ENCODE measurements at regions not wholly inside any gene's neighbourhood (a gene's known extent, or its start where the extent isn't known, plus 50 kb on each side); places are given as distances from the start of the nearest gene placed in this dataset.

DNA sequence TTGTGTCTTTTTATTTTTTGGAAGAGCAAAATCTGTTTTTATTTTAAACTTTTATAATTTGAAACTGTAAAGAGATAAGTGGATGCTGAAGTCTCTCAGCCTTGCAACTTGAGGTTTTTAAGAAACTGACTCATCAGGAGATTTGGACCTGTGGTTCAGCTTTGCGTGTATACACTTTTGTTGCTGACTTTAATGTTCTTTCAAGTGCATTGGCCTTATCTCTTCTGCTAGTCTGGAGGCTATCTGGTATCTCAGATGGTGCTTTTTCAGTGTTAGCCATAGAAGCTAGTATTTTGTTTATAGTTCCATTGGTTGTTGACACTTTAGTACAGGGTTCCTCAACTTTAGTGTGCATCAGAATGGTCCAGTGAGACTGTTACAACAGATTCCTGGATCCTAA is 504.0 kb upstream of the SPTLC3 start:
- no peaks in the 10 kb centered on the region for H3K36me3 ChIP-seq
- DNase-seq = no peak
- H3K4me3 ChIP-seq = no peak overlapping the region
- no peaks in the 10 kb centered on the region for H3K27me3 ChIP-seq
- no peaks in the 10 kb centered on the region for H3K9me3 ChIP-seq
- no peak for TF ChIP-seq POLR2A (IDR thresholded peaks at IDR 0.05)
- TF ChIP-seq, protein P1, sequence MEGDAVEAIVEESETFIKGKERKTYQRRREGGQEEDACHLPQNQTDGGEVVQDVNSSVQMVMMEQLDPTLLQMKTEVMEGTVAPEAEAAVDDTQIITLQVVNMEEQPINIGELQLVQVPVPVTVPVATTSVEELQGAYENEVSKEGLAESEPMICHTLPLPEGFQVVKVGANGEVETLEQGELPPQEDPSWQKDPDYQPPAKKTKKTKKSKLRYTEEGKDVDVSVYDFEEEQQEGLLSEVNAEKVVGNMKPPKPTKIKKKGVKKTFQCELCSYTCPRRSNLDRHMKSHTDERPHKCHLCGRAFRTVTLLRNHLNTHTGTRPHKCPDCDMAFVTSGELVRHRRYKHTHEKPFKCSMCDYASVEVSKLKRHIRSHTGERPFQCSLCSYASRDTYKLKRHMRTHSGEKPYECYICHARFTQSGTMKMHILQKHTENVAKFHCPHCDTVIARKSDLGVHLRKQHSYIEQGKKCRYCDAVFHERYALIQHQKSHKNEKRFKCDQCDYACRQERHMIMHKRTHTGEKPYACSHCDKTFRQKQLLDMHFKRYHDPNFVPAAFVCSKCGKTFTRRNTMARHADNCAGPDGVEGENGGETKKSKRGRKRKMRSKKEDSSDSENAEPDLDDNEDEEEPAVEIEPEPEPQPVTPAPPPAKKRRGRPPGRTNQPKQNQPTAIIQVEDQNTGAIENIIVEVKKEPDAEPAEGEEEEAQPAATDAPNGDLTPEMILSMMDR (IDR thresholded peaks at IDR 0.05) = no peak
- no peak overlapping the region for H3K27ac ChIP-seq
- H3K4me1 ChIP-seq = no peaks in the 10 kb centered on the region

DNA sequence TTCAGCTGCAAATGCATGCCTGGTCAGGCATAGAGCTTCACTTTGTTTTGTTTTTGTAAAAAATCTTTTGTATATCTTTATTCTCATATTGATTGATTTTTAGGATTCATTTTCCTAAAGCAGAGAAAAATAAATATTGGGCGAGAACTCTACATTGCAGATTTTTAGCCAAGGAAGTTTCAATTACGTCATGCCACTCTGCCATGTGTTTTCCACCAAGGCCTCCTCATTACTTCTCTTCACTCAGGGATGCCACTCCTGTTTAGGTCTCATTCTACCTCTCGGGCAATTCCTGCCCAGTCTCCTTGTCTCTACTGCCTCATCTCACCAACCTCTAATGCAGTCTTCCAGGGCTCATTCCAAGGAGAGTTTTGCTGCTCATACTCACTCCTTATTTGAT is 497.3 kb upstream of the SPTLC3 start:
- no peak for TF ChIP-seq POLR2A (IDR thresholded peaks at IDR 0.05)
- H3K4me3 ChIP-seq = no peak overlapping the region
- no peak overlapping the region for H3K27ac ChIP-seq
- H3K9me3 ChIP-seq = no peaks in the 10 kb centered on the region
- no peak for DNase-seq
- H3K27me3 ChIP-seq = no peaks in the 10 kb centered on the region
- H3K36me3 ChIP-seq = no peaks in the 10 kb centered on the region
- no peaks in the 10 kb centered on the region for H3K4me1 ChIP-seq

DNA sequence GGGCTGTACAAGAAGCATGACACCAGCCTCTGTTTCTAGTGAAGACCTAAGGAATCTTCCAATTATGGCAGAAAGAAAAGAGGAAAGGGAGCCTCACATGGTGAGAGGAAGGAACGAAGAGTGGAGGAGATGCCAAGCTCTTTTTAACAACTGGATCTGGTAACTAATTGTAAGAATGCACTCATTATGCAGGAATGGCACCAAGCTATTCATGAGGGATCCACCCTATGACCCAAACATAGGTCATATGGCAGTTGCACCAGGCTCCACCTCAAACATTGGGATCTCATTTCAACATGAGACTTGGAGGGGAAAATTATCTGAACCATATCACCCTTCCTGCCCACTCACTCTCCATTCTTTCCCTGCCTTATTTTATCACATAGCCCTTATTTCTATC is 496.0 kb upstream of the SPTLC3 start:
- no peaks in the 10 kb centered on the region for H3K9me3 ChIP-seq
- no peaks in the 10 kb centered on the region for H3K36me3 ChIP-seq
- H3K4me3 ChIP-seq = no peak overlapping the region
- no peak overlapping the region for H3K27ac ChIP-seq
- DNase-seq = no peak
- H3K4me1 ChIP-seq = no peaks in the 10 kb centered on the region
- H3K27me3 ChIP-seq = no peaks in the 10 kb centered on the region
- TF ChIP-seq, protein P1 (IDR thresholded peaks at IDR 0.05) = no peak
- TF ChIP-seq POLR2A (IDR thresholded peaks at IDR 0.05) = no peak

DNA sequence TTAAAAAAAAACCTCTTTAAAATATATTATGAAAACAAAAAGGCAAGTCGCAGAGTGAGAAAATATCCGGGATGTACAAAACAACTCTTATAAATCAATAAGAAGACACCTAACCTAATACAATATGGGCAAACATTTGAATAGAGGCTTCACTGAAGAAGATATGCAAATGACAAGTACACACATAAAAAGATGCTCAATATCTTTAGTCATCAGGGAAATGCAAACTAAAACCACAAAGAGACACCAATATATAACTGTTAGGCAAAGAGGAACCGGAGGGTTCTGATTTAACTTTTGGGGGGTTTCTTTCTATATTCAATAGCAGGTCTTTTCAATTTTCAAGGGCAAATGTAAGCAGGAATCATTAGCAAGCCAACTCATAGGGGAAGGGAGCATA is 480.7 kb upstream of the SPTLC3 start:
- TF ChIP-seq POLR2A (IDR thresholded peaks at IDR 0.05) = no peak
- TF ChIP-seq, protein P1 (IDR thresholded peaks at IDR 0.05) = no peak
- DNase-seq = no peak
- H3K27me3 ChIP-seq = no peaks in the 10 kb centered on the region
- no peaks in the 10 kb centered on the region for H3K36me3 ChIP-seq
- no peak overlapping the region for H3K27ac ChIP-seq
- H3K4me1 ChIP-seq = no peaks in the 10 kb centered on the region
- H3K9me3 ChIP-seq = no peaks in the 10 kb centered on the region
- H3K4me3 ChIP-seq = no peak overlapping the region

DNA sequence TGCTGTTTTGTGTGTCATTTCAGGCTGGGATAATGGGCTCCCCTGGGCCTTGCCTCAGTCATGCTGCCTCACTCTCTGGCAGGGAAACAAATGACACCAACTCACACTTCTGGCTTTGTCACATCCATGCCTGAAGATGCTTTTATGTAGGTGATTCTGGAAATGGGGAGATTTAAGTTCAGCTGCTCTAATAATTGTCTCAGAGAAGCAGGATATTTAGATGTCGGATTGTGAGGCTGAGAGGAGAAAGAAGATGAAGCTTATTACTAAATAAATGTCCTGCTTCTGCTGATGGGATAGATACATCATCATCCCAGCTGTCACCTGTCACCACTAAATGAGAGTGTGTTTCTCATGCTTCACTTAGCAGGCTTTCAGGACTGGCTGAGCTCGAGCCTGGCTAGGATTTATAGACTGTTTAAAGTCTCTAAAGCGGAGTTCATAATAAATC is 480.2 kb upstream of the SPTLC3 start:
- Histone ChIP-seq H3K4me1 (no peaks in the 10 kb centered on the region), H3K27ac (no peak overlapping the region), H3K4me3 (no peak overlapping the region), H3K9me3 (no peaks in the 10 kb centered on the region), H3K27me3 (no peaks in the 10 kb centered on the region), H3K36me3 (no peaks in the 10 kb centered on the region)
- TF ChIP-seq POLR2A (IDR thresholded peaks at IDR 0.05) = no peak
- TF ChIP-seq, protein P1 (IDR thresholded peaks at IDR 0.05) = no peak
- DNase-seq = no peak

DNA sequence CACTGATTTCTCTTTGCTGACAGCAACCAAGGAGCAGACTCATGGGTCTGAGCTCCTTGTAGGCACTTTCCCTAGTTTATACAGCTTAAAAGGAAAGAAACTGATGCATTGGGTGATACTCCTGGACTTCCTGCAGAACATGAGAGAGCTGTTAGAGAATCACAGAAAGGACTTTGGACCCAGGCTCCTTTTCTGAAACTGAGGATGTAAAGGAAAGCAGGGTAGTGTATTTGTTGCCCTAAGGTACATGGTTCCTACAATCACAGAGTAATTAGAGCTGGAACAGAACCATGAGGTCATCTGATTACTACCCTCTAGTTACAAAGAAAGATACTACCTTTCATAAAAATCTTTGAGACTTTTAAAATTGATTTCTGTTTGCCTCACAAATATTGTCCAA is 477.1 kb upstream of the SPTLC3 start:
- TF ChIP-seq, protein P1 (IDR thresholded peaks at IDR 0.05) = no peak
- TF ChIP-seq POLR2A (IDR thresholded peaks at IDR 0.05) = no peak
- Histone ChIP-seq H3K36me3 (no peaks in the 10 kb centered on the region), H3K4me3 (no peak overlapping the region), H3K27me3 (no peaks in the 10 kb centered on the region), H3K4me1 (no peaks in the 10 kb centered on the region), H3K9me3 (no peaks in the 10 kb centered on the region), H3K27ac (no peak overlapping the region)
- no peak for DNase-seq
